GM23248 (cell line): ENCODE measurements at regions not wholly inside any gene's neighbourhood (a gene's known extent, or its start where the extent isn't known, plus 50 kb on each side); places are given as distances from the start of the nearest gene placed in this dataset.
"Not testable (repeated sequence)": the region's sequence is repeated elsewhere in the genome, so short reads cannot be mapped to it uniquely, and the experiment has no call there.

Experiments
- DNase-seq: peaks from one replicate; pipeline ENCODE4 v3.0.0-alpha.2; 2015
- H2AFZ ChIP-seq: fragments of 200-600 bp; sonication (generic); 2 replicates; pipeline ENCODE4 v1.6.1; 2016; ENCODE audit warnings: antibody characterized with exemption
- H3F3A ChIP-seq: fragments of 200-600 bp; sonication (generic); 2 replicates; pipeline ENCODE4 v1.6.1; 2016; ENCODE audit warnings: mild to moderate bottlenecking, antibody characterized with exemption, mixed run types; ENCODE audit not compliant: insufficient read depth
- H3K27ac ChIP-seq: fragments of 200-600 bp; sonication (generic); 2 replicates; pipeline ENCODE4 v1.5.1; 2016; ENCODE audit warnings: mild to moderate bottlenecking
- H3K27me3 ChIP-seq: fragments of 200-600 bp; sonication (generic); replicated peaks from 2 replicates; pipeline ENCODE4 v1.6.1; 2016; ENCODE audit warnings: mild to moderate bottlenecking; ENCODE audit not compliant: insufficient read depth
- H3K36me3 ChIP-seq: fragments of 200-600 bp; sonication (generic); 2 replicates; pipeline ENCODE4 v1.6.1; 2016; ENCODE audit warnings: low read depth, mild to moderate bottlenecking
- H3K4me1 ChIP-seq: fragments of 200-600 bp; sonication (generic); 2 replicates; pipeline ENCODE4 v1.6.1; 2016; ENCODE audit warnings: mild to moderate bottlenecking; ENCODE audit not compliant: insufficient read depth
- H3K4me2 ChIP-seq: fragments of 200-600 bp; sonication (generic); one replicate; pipeline ENCODE4 v1.6.1; 2016; ENCODE audit warnings: mild to moderate bottlenecking; ENCODE audit not compliant: unreplicated experiment
- H3K4me3 ChIP-seq: fragments of 200-600 bp; sonication (generic); 2 replicates; pipeline ENCODE4 v1.5.1; 2016; ENCODE audit warnings: mild to moderate bottlenecking
- H3K79me2 ChIP-seq: fragments of 200-600 bp; sonication (generic); 2 replicates; pipeline ENCODE4 v1.6.1; 2016; ENCODE audit warnings: mild to moderate bottlenecking; ENCODE audit not compliant: insufficient read depth
- H3K9ac ChIP-seq: fragments of 200-600 bp; sonication (generic); 2 replicates; pipeline ENCODE4 v1.6.1; 2016; ENCODE audit warnings: mild to moderate bottlenecking
- H3K9me2 ChIP-seq: fragments of 200-600 bp; sonication (generic); 2 replicates; pipeline ENCODE4 v1.6.1; 2016; ENCODE audit warnings: mixed run types, mild to moderate bottlenecking, moderate library complexity; ENCODE audit not compliant: insufficient read depth
- H3K9me3 ChIP-seq: fragments of 200-600 bp; sonication (generic); one replicate; pipeline ENCODE4 v1.6.1; 2017; ENCODE audit warnings: low read depth
- H4K20me1 ChIP-seq: fragments of 200-600 bp; sonication (generic); 2 replicates; pipeline ENCODE4 v1.6.0; 2016; ENCODE audit not compliant: insufficient read depth
- EZH2 ChIP-seq: fragments of 200-600 bp; sonication (generic); IDR thresholded peaks from 2 replicates; pipeline ENCODE4 v1.6.1; 2018; ENCODE audit warnings: antibody characterized with exemption, mild to moderate bottlenecking; ENCODE audit not compliant: insufficient read depth, poor library complexity, severe bottlenecking
- EZH2phosphoT487 ChIP-seq: fragments of 200-600 bp; sonication (generic); IDR thresholded peaks from 2 replicates; pipeline ENCODE4 v1.6.1; 2018; ENCODE audit warnings: antibody characterized with exemption, moderate library complexity, mild to moderate bottlenecking, low read depth; ENCODE audit not compliant: insufficient read depth
- WGBS, 2 experiments: methylation state at CpG; one replicate each; pipeline ENCODE4 v1.1.6; 2015 to 2017; ENCODE audit warnings: low lambda C conversion rate in 2 of 2, low coverage in 1 of 2; ENCODE audit errors: missing lambda C conversion rate in 2 of 2; 5-methylcytosine and 5-hydroxymethylcytosine counted together
- in situ Hi-C: fragments of 300-500 bp; cut with MboI; formaldehyde crosslinking; loops from 2 replicates; pipeline ENCODE4 v1.15.0; 2020

GRCh38 chr21:41611441-41611840, 103.5 kb upstream of the TMPRSS2 start:
- no peaks in the 10 kb centered on the region for H3K36me3 ChIP-seq
- no peak overlapping the region for H3K4me2 ChIP-seq
- no peaks in the 10 kb centered on the region for H3K79me2 ChIP-seq
- no peak overlapping the region for H2AFZ ChIP-seq
- H3K4me3 ChIP-seq = no peak overlapping the region
- no peaks in the 10 kb centered on the region for H3K9me3 ChIP-seq
- no peak overlapping the region for H3K9ac ChIP-seq
- peaks cover 29% of the 10 kb centered on the region for H3K4me1 ChIP-seq
- DNase-seq = no peak
- peaks cover 24% of the 10 kb centered on the region for H3F3A ChIP-seq
- H3K9me2 ChIP-seq = no peaks in the 10 kb centered on the region
- H4K20me1 ChIP-seq = no peaks in the 10 kb centered on the region
- TF ChIP-seq EZH2phosphoT487 (no peak), EZH2 (no peak)
- 76 to 79% methylated on average over 5 of the region's 5 CpGs for WGBS, 2 experiments
- no peak overlapping the region for H3K27ac ChIP-seq
- in situ Hi-C loops = loop anchor here (5.0 kb wide), 1 partner anchor 161 kb away; no protein-coding TSS in a partner anchor
- no peaks in the 10 kb centered on the region for H3K27me3 ChIP-seq

GRCh38 chr21:41610840-41611115, 102.8 kb upstream of the TMPRSS2 start:
- Histone ChIP-seq H3F3A (peaks cover 17% of the 10 kb centered on the region), H3K4me1 (peaks cover 22% of the 10 kb centered on the region)
- in situ Hi-C loops = loop anchor here (5.0 kb wide), 1 partner anchor 162 kb away; no protein-coding TSS in a partner anchor
- H4K20me1 ChIP-seq, DNase-seq, H2AFZ ChIP-seq, H3K9me2 ChIP-seq, H3K4me3 ChIP-seq, H3K27me3 ChIP-seq, H3K4me2 ChIP-seq, H3K36me3 ChIP-seq, H3K9ac ChIP-seq, H3K9me3 ChIP-seq, H3K79me2 ChIP-seq, H3K27ac ChIP-seq: not testable (repeated sequence)
- 89% methylated on average over 12 of the region's 12 CpGs for WGBS, 2 experiments

GRCh38 chr21:41610042-41610839, 102.3 kb upstream of the TMPRSS2 start:
- DNase-seq = peak; percentile 72
- 76 to 78% methylated on average over 20 of the region's 20 CpGs for WGBS, 2 experiments
- TF ChIP-seq EZH2 (no peak), EZH2phosphoT487 (no peak)

GRCh38 chr21:41606706-41607105, 98.7 kb upstream of the TMPRSS2 start:
- no peaks in the 10 kb centered on the region for H3K79me2 ChIP-seq
- no peaks in the 10 kb centered on the region for H3K9me2 ChIP-seq
- no peak overlapping the region for H3K27ac ChIP-seq
- 64 to 73% methylated on average over 4 of the region's 4 CpGs for WGBS, 2 experiments
- no peak overlapping the region for H3K4me3 ChIP-seq
- H3K36me3 ChIP-seq = no peaks in the 10 kb centered on the region
- no peak overlapping the region for H2AFZ ChIP-seq
- H3K4me2 ChIP-seq = no peak overlapping the region
- in situ Hi-C loops = loop anchor here (10.0 kb wide), 1 partner anchor 518 kb away; no protein-coding TSS in a partner anchor
- no peaks in the 10 kb centered on the region for H3K9me3 ChIP-seq
- TF ChIP-seq EZH2phosphoT487 (no peak), EZH2 (no peak)
- no peaks in the 10 kb centered on the region for H3K4me1 ChIP-seq
- no peaks in the 10 kb centered on the region for H4K20me1 ChIP-seq
- 0 out of 2 replicates have a peak, but pooled peaks cover 2% of the 10 kb centered on the region for H3F3A ChIP-seq
- DNase-seq = no peak
- no peak overlapping the region for H3K9ac ChIP-seq
- H3K27me3 ChIP-seq = no peaks in the 10 kb centered on the region

More at GRCh38 chr21:41610042-41610839, 102.3 kb upstream of the TMPRSS2 start:
- no peaks in the 10 kb centered on the region for H3K79me2 ChIP-seq
- H3K4me3 ChIP-seq = no peak overlapping the region
- H2AFZ ChIP-seq = no peak overlapping the region
- H3K27ac ChIP-seq = no peak overlapping the region
- no peaks in the 10 kb centered on the region for H3K27me3 ChIP-seq
- no peaks in the 10 kb centered on the region for H3K36me3 ChIP-seq
- H3F3A ChIP-seq = peaks cover 14% of the 10 kb centered on the region
- H4K20me1 ChIP-seq = no peaks in the 10 kb centered on the region
- no peaks in the 10 kb centered on the region for H3K9me2 ChIP-seq
- peaks cover 19% of the 10 kb centered on the region for H3K4me1 ChIP-seq
- in situ Hi-C loops = loop anchor here (5.0 kb wide), 1 partner anchor 162 kb away; no protein-coding TSS in a partner anchor
- H3K9ac ChIP-seq = no peak overlapping the region
- no peaks in the 10 kb centered on the region for H3K9me3 ChIP-seq
- no peak overlapping the region for H3K4me2 ChIP-seq
